Karpas-422 (cell line): ENCODE measurements at regions not wholly inside any gene's neighbourhood (a gene's known extent, or its start where the extent isn't known, plus 50 kb on each side); places are given as distances from the start of the nearest gene placed in this dataset.
"Not testable (repeated sequence)": the region's sequence is repeated elsewhere in the genome, so short reads cannot be mapped to it uniquely, and the experiment has no call there.

Experiments
- DNase-seq: peaks from one replicate; pipeline ENCODE4 v3.0.0-alpha.2; 2015
- H2AFZ ChIP-seq: fragments of 200-600 bp; sonication (generic); 2 replicates; pipeline ENCODE4 v1.6.1; 2014; ENCODE audit warnings: antibody characterized with exemption, low read length, mixed read lengths
- H3K27ac ChIP-seq: fragments of 200-600 bp; sonication (generic); 2 replicates; pipeline ENCODE4 v1.5.1; 2014; ENCODE audit warnings: mild to moderate bottlenecking, low read length, moderate library complexity
- H3K27me3 ChIP-seq: fragments of 200-600 bp; sonication (generic); 2 replicates; pipeline ENCODE4 v1.6.1; 2014; ENCODE audit warnings: low read length, mixed read lengths
- H3K36me3 ChIP-seq: fragments of 200-600 bp; sonication (generic); 2 replicates; pipeline ENCODE4 v1.6.1; 2014; ENCODE audit warnings: low read length, mixed read lengths; ENCODE audit not compliant: insufficient read depth
- H3K4me1 ChIP-seq: fragments of 200-600 bp; sonication (generic); 2 replicates; pipeline ENCODE4 v1.6.1; 2014; ENCODE audit warnings: mild to moderate bottlenecking, low read length, mixed read lengths
- H3K4me2 ChIP-seq: fragments of 200-600 bp; sonication (generic); 2 replicates; pipeline ENCODE4 v1.6.1; 2014; ENCODE audit warnings: low read length, low read depth, mild to moderate bottlenecking; ENCODE audit not compliant: poor library complexity, severe bottlenecking
- H3K4me3 ChIP-seq: fragments of 200-600 bp; sonication (generic); 2 replicates; pipeline ENCODE4 v1.5.1; 2014; ENCODE audit warnings: mild to moderate bottlenecking, antibody characterized with exemption, low read length, mixed read lengths
- H3K79me2 ChIP-seq: fragments of 200-600 bp; sonication (generic); 2 replicates; pipeline ENCODE4 v1.6.1; 2014; ENCODE audit warnings: mild to moderate bottlenecking, low read length, mixed read lengths
- H3K9ac ChIP-seq: fragments of 200-600 bp; sonication (generic); 2 replicates; pipeline ENCODE4 v1.6.0; 2014; ENCODE audit warnings: low read length
- H3K9me2 ChIP-seq: fragments of 200-600 bp; sonication (generic), shearing (Covaris generic); replicated peaks from 2 replicates; pipeline ENCODE4 v1.6.0; 2014; ENCODE audit warnings: mild to moderate bottlenecking, low read length, moderate library complexity; ENCODE audit not compliant: insufficient read depth
- H3K9me3 ChIP-seq: fragments of 300-700, 200-600 bp; sonication (generic); 2 replicates; pipeline ENCODE4 v1.6.1; 2014; ENCODE audit warnings: low read length, mixed read lengths
- H4K20me1 ChIP-seq: fragments of 200-600 bp; sonication (generic); 2 replicates; pipeline ENCODE4 v1.6.1; 2014; ENCODE audit warnings: mild to moderate bottlenecking, antibody characterized with exemption, low read length, low read depth; ENCODE audit not compliant: insufficient read depth

DNA sequence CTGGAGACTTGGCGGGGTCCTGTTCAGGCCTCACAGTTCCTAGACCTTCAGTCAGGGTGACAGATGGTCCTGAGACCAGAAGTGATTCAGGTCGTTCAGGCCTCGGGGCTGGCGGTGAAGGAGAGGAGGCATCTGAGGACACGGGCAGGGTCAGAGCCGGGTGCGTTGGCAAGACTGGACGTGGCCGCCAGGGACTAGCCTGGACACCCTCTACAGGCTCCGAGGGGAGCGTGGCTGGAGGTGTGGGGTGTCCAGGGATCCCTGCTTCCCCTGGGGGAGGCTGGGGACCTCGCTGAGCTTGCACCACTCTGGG is 64.0 kb upstream of the TARDBP start:
- Histone ChIP-seq H3K9ac (no peak overlapping the region), H3K9me3 (no peaks in the 10 kb centered on the region), H3K27ac (no peak overlapping the region), H3K9me2 (no peaks in the 10 kb centered on the region), H3K27me3 (no peaks in the 10 kb centered on the region), H2AFZ (no peak overlapping the region), H3K4me2 (no peak overlapping the region), H3K4me1 (no peaks in the 10 kb centered on the region), H3K36me3 (no peaks in the 10 kb centered on the region), H3K79me2 (no peaks in the 10 kb centered on the region), H3K4me3 (no peak overlapping the region), H4K20me1 (no peaks in the 10 kb centered on the region)
- no peak for DNase-seq

GRCh38 chr1:10950316-10951172 is 61.9 kb upstream of the TARDBP start:
- H3K9ac ChIP-seq, result no peak overlapping the region
- DNase-seq, result no peak
- H2AFZ ChIP-seq, result no peak overlapping the region
- H3K79me2 ChIP-seq, result no peaks in the 10 kb centered on the region
- no peaks in the 10 kb centered on the region for H3K36me3 ChIP-seq
- no peaks in the 10 kb centered on the region for H3K4me1 ChIP-seq
- H3K4me2 ChIP-seq, result no peak overlapping the region
- H3K27ac ChIP-seq, result no peak overlapping the region
- no peaks in the 10 kb centered on the region for H3K9me3 ChIP-seq
- H3K4me3 ChIP-seq, result no peak overlapping the region
- H4K20me1 ChIP-seq, result no peaks in the 10 kb centered on the region
- no peaks in the 10 kb centered on the region for H3K9me2 ChIP-seq
- H3K27me3 ChIP-seq, result 0 out of 2 replicates have a peak, but pooled peaks cover 3% of the 10 kb centered on the region

- H3K4me2 ChIP-seq, H3K9me3 ChIP-seq, H3K4me3 ChIP-seq, DNase-seq, H3K27ac ChIP-seq, H3K79me2 ChIP-seq, H4K20me1 ChIP-seq, H3K36me3 ChIP-seq, H2AFZ ChIP-seq, H3K9me2 ChIP-seq, H3K4me1 ChIP-seq, H3K27me3 ChIP-seq, H3K9ac ChIP-seq: not testable (repeated sequence)
Observed at GRCh38 chr1:10951298-10951697, 61.2 kb upstream of the TARDBP start.

- Histone ChIP-seq H4K20me1 (no peaks in the 10 kb centered on the region), H3K4me3 (no peak overlapping the region), H3K4me2 (no peak overlapping the region), H3K27me3 (0 out of 2 replicates have a peak, but pooled peaks cover 3% of the 10 kb centered on the region), H3K36me3 (no peaks in the 10 kb centered on the region), H3K27ac (no peak overlapping the region), H2AFZ (no peak overlapping the region), H3K9me2 (no peaks in the 10 kb centered on the region), H3K9ac (no peak overlapping the region), H3K9me3 (no peaks in the 10 kb centered on the region), H3K4me1 (peaks cover 1% of the 10 kb centered on the region; the same call in 1 of the 2 replicates), H3K79me2 (no peaks in the 10 kb centered on the region)
- no peak for DNase-seq
Observed at GRCh38 chr1:10951961-10952360, 60.5 kb upstream of the TARDBP start.

- H3K4me3 ChIP-seq, result no peak overlapping the region
- H3K9ac ChIP-seq, result no peak overlapping the region
- H4K20me1 ChIP-seq, result no peaks in the 10 kb centered on the region
- H3K27me3 ChIP-seq, result 0 out of 2 replicates have a peak, but pooled peaks cover 3% of the 10 kb centered on the region
- H3K79me2 ChIP-seq, result no peaks in the 10 kb centered on the region
- H3K4me2 ChIP-seq, result no peak overlapping the region
- H3K27ac ChIP-seq, result no peak overlapping the region
- no peak overlapping the region for H2AFZ ChIP-seq
- peaks cover 8% of the 10 kb centered on the region; the same call in 1 of the 2 replicates for H3K4me1 ChIP-seq
- no peaks in the 10 kb centered on the region for H3K9me2 ChIP-seq
- H3K9me3 ChIP-seq, result no peaks in the 10 kb centered on the region
- H3K36me3 ChIP-seq, result no peaks in the 10 kb centered on the region
- no peak for DNase-seq
Observed at GRCh38 chr1:10953505-10954193, 58.8 kb upstream of the TARDBP start.

GRCh38 chr1:10957133-10957532 is 55.3 kb upstream of the TARDBP start:
- Histone ChIP-seq H3K4me2 (no peak overlapping the region), H3K27ac (no peak overlapping the region), H3K9ac (no peak overlapping the region), H3K4me3 (no peak overlapping the region), H3K27me3 (0 out of 2 replicates have a peak, but pooled peaks cover 3% of the 10 kb centered on the region), H3K9me3 (no peaks in the 10 kb centered on the region), H3K9me2 (no peaks in the 10 kb centered on the region), H3K4me1 (peaks cover 8% of the 10 kb centered on the region; the same call in 1 of the 2 replicates), H4K20me1 (no peaks in the 10 kb centered on the region), H2AFZ (no peak overlapping the region), H3K79me2 (no peaks in the 10 kb centered on the region), H3K36me3 (no peaks in the 10 kb centered on the region)
- DNase-seq, result no peak

DNA sequence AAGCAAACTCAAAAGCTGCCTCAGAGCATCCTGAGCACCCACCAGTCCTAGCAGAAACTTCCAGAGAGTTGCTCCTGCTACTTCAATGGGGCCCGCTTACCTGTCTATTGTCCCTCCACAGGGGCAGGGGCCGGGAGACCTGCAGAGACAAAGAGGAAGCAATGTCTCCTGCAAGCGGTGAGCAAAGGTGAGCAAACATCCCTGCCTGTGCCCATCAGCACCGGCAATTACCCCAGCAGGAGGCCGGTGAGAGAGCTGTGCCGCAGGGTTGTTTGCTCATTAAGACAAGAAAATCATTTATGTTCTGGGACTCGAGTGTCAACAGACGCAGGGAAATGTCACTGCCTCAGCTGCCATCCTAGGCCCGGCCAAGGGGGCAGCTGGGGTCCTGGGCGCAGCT is 53.8 kb upstream of the TARDBP start:
- H3K79me2 ChIP-seq, result no peaks in the 10 kb centered on the region
- H3K9me2 ChIP-seq, result no peaks in the 10 kb centered on the region
- no peak overlapping the region for H3K4me2 ChIP-seq
- H3K36me3 ChIP-seq, result no peaks in the 10 kb centered on the region
- no peaks in the 10 kb centered on the region for H3K9me3 ChIP-seq
- no peak overlapping the region for H3K9ac ChIP-seq
- no peaks in the 10 kb centered on the region for H4K20me1 ChIP-seq
- H3K27ac ChIP-seq, result no peak overlapping the region
- peaks cover 8% of the 10 kb centered on the region; the same call in 1 of the 2 replicates for H3K4me1 ChIP-seq
- DNase-seq, result no peak
- H2AFZ ChIP-seq, result no peak overlapping the region
- H3K4me3 ChIP-seq, result no peak overlapping the region
- H3K27me3 ChIP-seq, result 0 out of 2 replicates have a peak, but pooled peaks cover under 1% of the 10 kb centered on the region

DNA sequence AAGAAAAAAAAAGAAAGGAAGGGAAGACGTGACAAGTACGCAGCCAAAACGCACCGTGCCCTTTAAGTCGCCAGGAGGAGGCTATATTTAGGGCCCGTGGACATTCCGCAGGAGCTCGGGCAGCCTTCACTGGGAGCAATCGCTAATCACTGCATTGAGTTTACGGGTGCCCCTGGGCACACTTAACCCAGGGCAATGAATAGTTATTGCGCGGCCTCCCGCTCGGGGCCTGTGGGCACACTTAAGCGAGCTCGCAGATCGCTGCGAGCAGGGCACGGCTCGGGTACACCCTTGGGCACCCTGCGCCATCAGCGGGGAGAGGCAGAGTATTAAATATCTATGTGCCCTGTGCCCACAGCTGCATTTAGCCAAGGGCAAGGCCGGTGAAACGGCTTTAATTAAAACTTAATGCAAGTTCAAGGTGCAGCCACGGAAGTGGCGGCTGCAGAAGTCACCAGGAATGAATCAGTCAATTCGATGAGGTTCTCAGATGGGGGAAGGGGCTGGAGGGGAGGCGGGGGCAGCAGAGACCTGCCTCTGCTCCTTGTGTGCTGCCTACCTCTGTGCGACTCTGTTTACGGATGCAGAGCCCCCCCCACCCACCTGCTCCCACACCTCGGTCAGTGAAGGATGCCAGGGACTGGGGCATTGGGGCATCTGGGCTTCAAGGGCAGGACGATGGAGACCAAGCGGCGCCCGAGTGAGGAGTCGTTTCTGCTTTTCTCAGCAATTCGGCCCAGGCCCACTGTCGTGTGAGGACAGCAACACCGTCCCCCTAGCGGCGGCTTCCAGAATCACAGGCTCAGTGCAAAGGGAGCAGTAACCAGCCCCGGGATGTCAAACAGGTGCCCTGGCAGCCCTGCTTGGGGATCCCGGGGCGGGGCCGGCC is 51.8 kb upstream of the TARDBP start:
- Histone ChIP-seq H3K27ac (no peak overlapping the region), H3K4me1 (peaks cover 12% of the 10 kb centered on the region), H3K9ac (no peak overlapping the region), H3K4me2 (no peak overlapping the region), H3K36me3 (no peaks in the 10 kb centered on the region), H3K4me3 (no peak overlapping the region), H3K9me2 (no peaks in the 10 kb centered on the region), H3K79me2 (no peaks in the 10 kb centered on the region), H3K9me3 (no peaks in the 10 kb centered on the region), H2AFZ (no peak overlapping the region), H3K27me3 (no peaks in the 10 kb centered on the region), H4K20me1 (no peaks in the 10 kb centered on the region)
- DNase-seq, result peak; percentile 94
